RCC 7860 (cell line): ENCODE measurements at regions not wholly inside any gene's neighbourhood (a gene's known extent, or its start where the extent isn't known, plus 50 kb on each side); places are given as distances from the start of the nearest gene placed in this dataset.

ENCODE experiments used
- DNase-seq: peaks from one replicate; pipeline ENCODE4 v3.0.0-alpha.2; 2015; ENCODE audit warnings: low spot score
- FAIRE-seq: peaks from 2 replicates; lab custom pipeline; 2012; peaks lifted over from hg19 to GRCh38; lab: Jason Lieb, UNC

DNA sequence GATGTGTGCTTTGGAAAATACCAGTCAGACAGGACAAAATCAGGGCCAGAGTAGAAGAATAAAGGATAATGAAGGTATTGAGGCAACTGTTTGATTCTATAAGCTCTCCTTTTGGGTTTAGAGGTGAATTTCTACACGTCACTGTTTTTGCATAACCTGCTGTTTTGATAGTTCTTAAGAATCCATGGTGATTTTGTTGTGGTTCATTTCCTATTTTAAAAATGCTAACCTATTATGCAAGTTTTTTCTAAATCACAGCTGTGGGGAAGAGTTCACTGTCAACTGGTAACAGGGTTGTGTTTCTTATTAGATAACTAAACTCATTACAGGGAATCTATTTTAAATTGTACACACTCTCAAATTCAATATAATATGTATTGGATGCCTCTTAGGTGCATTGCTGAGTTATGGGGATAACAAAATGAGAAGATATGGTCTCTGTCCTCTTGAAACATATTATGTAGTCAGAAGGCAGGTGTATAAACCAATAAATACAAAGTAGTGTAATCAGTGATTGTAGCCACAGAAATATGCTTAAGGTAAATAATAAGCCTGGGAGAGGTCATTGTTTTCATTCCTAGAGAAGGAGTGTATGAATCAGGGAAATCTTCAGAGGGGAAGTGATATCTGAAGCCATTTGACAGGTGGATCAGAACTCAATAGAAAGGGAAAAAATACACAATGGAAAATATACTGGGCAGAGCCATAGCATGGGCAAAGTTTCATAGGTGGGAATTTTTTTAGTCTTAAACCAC, 192.5 kb downstream of the FAT3 start:
- FAIRE-seq: no peak
- DNase-seq: no peak

DNA sequence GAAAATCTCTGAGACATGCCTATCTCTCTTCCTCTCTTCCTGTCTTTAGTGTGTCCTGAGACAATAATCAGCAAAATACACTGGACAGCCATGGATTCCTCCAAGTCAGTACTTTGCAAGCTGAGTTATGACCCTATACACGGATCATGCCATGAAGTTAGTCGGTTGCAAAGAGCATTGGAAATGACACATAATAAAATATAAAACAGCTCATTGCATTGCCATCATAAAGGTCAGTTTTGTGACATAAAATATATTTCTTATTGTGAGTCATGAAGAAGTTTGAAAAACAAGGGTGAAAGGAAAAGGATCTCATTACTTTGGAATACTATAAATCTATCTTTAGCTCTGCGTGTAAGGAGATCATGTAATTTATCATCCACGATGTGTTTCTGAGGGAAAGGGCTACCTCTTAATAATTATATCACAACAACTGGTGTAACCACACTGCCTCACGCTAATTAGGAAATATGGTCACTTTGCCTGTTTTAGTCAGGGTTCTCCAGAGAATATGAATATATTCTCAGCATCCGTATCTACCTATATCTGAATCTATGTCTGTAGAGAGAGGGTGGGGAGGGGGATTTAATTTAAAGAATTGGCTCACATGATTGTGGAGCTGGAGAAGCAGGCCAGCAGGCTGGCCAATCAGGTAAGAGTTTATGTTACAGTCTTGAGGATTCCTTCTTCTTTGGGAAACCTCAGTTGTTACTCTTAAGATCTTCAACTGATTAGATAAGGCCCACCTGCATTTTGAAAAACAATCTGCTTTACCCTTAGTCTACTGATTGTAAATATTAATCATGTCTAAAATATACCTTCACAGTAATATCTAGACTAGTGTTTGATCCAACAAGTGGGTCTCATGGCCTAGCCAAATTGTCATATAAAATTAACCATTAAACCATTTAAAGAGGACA, 198.8 kb downstream of the FAT3 start:
- no peak for FAIRE-seq

DNA sequence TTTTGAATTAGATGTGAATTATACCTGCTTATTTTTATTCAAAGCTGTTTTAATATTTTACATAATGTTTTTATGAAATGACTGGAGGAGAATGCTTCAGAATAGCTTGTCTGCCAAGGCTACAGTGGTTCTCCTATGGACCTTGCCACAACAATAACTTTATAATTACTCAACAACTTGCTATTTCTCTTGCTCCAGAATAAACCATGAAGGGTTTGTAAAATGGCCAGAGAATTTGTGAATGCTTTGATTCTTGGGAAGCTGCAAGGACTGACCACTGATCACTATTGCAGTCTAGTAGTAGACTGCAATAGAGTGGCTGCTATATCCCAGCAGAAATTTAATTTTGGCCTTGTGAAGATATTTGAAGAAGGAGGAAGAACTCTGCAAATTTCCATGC, 199.7 kb downstream of the FAT3 start:
- DNase-seq: no peak
- FAIRE-seq: no peak

More for the DNA sequence above, 198.8 kb downstream of the FAT3 start:
- DNase-seq: no peak

DNA sequence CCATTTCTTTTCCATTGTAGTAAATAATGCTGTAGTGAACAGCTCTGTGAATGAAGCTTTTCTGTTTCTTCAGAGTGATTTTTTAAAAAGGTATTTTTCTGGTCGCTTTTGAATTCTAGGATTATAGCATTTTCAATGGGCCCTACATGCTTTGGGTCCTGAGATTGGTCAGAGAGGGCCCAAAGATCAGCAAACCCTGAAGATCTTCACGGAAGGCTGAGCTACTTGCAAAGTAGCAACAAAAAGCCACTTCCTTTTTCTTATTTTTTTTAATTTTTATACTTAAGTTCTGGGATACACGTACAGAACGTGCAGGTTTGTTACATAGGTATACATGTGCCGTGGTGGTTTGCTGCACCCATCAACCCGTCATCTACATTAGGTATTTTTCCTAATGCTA, 200.5 kb downstream of the FAT3 start:
- DNase-seq (no peak), FAIRE-seq (no peak)

DNA sequence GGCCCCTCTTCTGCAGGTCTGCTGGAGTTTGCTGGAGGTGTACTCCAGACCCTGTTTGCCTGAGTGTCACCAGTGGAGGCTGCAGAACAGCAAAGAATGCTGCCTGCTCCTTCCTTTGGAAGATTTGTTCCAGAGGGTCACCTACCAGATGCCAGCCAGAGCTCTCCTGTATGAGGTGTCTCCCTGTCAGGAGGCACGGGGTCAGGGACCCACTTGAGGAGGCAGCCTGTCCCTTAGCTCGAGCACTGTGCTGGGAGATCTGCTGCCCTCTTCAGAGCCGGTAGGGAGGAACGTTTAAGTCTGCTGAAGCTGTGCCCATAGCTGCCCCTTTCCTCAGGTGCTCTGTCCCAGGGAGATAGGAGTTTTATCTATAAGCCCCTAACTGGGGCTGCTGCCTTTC, 207.9 kb downstream of the FAT3 start:
- DNase-seq (no peak), FAIRE-seq (no peak)

DNA sequence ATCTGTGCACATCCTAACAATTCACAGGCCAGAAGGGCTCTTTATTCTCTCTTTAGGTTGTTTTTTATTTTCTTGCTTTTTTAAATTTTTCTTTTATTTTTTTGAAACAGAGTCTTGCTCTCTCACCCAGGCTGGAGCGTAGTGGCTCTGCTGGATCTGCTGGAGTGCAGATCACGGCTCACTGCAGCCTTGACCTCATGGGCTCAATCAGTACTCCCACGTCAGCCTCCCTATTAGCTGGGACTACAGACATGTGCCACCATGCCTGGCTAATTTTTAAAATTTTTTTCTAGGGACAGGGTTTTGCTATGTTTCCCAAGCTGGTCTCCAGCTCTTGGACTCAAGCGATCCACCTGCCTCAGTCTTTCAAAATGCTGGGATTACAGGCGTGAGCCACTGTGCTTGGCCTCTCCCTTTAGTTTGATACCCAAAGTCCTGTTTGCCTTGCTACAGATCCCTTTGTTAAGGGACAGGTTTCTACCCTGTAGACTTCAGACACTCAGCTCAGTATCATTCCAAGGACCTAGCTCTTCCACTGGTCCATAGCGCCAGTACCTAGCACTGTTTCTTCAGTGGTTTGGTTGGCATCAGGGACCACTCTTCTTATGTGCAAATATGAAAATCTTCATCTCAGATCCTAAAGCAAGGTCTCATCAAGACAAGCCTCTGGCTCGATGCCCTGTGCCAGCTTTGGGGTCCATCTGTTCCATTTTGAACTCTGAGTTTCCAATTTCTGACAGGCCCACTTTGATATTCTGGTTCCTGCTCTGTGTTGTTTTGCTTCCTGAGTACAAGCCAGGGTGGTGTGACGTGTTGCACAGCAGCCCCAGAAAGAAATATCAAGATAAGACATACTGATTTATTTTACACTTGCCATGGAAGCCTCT, 211.7 kb downstream of the FAT3 start:
- DNase-seq (no peak), FAIRE-seq (no peak)

DNA sequence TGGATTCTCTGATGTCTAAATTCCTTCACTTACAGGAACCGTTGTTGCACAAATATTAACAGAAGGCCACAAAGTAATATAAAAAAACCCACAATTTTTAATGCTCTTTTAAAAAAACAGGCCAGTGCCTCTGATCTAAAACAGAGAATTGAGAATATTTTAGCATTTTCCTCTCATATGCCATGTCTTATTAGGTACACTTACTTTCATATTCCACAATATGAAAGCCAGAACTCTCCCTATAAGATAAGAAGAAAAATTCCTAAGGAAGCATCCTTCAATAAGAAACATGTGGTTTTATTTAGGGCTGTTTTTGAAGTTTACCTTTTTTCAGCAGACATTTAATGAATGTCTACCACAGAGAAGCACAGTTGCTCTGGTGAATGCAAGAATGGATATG, 214.5 kb downstream of the FAT3 start:
- DNase-seq (no peak), FAIRE-seq (no peak)

DNA sequence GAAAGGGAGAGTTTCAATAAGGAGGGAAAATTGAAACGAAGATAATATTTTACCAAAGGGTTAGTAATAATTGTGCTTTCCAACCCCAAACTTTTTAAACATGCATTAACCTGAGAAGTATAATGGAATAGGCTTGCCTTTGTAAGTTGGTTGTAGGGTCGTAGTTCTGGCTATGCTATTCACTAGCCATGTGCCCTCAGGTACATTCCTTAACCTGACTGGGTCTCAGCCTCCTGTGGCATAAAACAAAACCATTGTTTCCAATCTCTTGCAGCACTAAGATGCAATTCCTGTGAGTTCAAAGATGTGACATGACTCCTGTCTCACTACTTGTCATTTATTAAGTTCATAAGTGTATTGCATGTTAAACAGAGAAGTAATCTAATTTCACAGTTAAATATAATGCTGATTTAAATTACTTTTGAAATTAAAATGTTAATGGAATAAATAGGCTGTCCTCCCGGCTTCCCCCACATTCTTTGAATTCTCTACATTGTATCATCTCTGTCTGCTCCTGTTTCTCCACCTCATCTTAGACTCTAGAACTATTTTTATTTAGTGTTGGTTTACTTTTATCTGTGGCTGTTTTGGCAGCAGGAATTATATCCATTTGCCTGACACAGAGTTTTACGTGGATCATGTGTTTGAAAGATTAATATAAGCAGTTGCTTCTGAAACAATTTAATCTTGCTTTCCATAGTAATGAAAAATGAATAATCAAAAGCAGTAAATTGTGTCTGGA, 216.3 kb downstream of the FAT3 start:
- FAIRE-seq (no peak), DNase-seq (no peak)

DNA sequence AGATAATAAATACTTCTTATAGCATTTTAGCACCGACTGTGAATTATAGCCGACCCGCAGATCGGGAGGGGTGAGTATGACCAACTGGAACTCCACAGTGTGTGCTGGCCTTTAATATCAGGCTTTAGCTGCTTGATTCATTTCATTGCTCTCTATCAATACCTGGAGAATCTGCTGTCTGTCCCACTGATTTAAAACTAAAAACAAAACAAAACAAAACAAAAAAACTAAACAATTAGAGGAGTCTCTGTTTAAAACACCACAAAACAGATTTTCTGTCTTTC, 216.8 kb downstream of the FAT3 start:
- DNase-seq (no peak), FAIRE-seq (no peak)

DNA sequence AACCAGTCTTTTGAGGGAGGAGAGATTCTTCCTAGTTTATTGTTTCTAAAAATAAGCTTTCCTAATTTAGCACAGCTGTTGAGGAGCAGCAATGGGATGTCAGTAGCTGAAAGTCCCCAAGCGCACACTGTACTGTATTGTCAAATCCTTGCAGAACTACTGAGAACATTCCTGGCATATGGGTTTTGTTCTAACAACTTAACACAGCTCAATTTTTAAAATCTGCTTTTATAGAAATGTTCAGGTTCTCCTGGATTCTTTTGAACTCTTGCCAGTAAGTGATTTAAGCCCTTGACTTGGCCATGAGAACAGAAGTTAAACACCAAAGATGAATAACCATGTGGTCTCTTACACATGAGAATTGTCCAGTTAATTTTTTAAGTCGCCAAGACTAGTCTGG, 218.6 kb downstream of the FAT3 start:
- FAIRE-seq (no peak), DNase-seq (no peak)

DNA sequence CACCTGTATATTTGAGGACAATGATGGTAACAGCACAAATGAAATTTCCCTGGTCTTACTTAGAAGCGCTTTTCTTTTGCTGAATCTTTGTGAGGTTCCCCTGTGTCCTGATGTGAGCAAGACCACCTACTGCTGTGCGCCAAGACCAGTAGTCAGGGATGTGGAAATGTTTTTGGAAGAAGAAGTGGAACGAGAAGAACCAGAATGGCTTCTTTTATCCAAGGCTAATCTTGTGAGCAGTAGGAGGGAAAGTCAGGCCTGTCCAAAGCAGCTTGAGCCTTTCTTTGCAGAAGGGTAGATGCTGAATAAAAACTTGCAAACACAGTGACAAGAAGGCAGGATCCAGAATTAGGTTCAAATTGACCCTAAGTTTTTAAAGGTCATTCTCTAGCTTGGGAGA, 223.0 kb downstream of the FAT3 start:
- DNase-seq (no peak), FAIRE-seq (no peak)

DNA sequence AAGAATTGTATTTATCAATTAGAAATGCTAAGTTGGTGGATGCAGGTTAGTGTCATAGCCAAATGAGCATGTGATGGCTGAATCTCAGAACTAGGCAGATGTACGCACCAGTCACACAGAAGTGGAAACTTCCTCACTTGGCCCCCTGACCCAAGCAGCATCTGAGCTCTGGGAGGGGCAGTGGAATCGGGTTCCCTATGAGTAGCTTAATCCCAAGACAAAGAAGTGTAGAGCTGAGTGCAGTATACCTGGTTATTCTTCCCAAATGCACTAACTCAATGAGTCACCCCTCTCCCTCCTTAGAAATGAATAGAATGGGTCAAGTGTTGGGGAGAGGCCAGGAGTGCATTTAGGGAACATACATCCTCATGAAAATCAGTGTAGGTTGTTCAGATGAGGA, 224.6 kb downstream of the FAT3 start:
- DNase-seq (no peak), FAIRE-seq (no peak)

DNA sequence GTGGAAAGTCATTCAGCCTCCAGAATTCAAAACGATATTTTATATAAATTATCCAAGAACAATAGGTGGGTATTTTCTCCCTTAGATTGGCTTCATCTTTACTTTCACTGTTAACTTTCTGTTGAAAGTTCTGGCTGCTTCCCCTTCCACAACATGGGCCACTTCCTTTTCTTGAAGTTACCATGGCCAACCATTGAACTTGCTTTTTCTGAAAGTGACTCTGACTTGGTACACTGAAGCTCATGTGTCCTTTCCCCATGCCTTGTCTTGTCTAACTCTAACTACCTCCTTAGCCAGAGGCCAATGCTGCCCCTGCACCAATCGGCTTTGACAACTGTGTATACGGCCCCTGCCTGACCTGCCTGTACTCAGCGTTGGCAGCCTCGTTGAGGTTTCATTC, 225.2 kb downstream of the FAT3 start:
- FAIRE-seq: no peak

DNA sequence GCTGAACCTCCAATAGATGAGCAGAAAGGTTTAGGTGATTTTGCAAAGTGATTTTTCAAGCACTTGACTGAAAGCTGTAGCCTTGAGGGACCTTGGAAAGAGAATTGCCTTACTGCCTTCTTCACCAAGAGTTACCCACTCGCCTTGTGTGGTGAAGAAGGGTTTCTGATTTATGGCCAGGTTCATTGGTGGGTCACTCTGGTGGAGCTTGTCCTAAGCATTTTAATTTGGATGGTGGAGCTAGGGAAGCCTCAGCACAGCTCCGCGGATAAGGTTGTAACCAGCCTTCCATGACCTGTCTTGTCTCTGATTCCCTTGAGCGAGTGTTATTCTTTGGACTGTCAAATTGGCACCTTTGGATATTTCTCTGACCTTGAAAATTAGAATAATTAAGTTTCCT, 226.4 kb downstream of the FAT3 start:
- DNase-seq (no peak), FAIRE-seq (no peak)

More for the DNA sequence above, 225.2 kb downstream of the FAT3 start:
- DNase-seq: no peak

DNA sequence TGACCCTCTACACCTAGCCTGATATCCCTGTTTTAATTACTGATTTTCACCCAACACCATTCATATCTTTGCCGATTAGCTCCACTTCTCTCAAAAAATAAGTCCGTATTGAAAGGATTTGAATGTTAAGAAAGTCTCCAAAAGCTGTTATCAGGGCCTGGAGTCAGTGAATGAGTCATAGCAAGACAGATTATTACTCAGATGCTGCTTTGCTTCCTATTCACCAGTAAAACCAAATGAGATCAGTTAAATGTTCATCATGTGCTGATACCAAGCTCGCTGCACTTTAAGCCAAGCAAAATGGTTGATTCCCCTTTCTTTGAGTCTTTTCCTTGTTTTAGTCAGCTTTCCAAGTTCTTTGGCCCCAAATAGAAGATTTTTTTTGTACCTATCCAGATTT, 228.4 kb downstream of the FAT3 start:
- FAIRE-seq: no peak
- DNase-seq: peak; percentile 43

DNA sequence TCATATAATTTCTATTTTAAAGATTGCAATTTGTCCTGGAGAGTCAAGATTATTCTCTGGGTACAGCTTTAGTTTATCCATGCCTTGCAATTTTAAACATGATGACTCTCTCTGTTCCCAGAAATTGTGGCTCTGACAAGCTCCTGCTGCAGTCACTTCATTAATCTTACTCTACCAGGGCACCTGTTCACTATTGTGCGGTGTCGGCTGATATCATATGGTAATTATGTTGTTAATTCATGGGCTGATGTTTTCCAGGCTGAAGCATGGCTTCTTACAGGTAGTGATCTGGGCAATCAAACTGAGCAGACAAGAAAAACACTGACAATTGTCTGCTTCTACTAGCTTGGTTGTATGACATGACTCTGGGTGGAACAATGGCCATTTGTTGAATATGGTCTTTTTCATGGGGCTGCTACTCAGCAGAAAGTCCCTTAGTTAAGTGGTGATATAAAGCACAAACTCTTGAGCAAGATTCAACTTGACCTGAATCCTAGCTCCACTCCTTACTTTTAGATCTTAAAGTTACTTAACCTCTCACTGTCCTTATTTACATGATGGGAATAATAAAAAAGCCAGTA, 230.7 kb downstream of the FAT3 start:
- FAIRE-seq: no peak
- DNase-seq: no peak

DNA sequence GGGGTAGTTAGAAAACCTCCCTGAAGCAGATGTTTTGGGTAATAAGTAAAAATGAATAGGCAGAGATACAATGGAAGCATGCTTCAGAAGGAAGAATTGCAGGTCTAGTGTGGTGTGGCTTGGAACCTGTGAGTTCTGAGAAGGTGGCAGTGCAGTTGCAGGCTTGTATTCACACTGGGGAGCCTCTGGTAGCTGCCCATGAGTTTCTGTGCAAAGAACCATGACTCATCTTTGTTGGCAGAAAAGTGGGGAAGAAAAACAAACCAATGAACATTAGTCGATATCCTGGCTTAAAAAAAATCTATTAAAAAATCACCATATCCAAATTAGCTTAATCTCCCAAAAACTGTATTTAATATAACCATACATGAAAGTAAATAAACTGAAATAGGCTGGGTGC, 232.6 kb downstream of the FAT3 start:
- DNase-seq: no peak
- FAIRE-seq: no peak

DNA sequence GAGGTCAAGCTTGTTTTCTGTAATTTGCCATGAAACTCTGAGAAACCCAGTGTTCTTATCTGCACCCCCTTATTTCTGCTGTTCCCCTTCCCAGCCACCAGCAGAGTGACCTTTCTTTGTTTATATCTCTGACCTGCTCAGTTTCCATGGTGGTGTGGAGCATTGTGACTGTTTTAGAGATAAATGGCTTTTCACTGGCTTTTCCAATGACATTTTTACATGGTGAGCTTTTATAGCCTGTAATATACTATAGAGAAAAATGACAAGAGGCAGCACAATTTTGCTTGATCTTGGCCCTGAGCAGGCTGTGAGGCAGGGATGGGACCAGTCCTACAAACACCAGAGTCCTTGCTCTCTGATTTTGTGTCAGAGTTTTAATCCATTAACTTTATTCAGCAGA, 233.9 kb downstream of the FAT3 start:
- DNase-seq: no peak
- no peak for FAIRE-seq

DNA sequence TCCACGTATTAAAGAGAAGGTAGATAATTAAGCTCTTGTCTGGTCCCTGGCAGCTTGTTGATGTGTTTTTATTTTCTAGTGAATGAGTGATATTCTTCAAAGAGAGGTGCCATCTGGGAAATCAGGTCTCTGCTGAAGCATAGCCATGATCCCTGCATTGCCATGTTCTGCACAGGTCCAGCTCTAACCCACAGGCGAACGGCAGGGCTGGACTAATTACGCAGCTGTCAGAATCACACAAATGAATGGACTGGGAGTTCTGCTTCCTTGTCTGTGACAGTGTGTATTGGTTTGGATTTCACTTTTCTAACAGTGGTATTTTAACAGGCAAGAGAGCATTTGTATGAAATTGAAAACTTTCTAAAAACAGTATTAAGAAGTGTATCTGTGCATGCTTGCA, 235.6 kb downstream of the FAT3 start:
- no peak for FAIRE-seq
- DNase-seq: no peak

DNA sequence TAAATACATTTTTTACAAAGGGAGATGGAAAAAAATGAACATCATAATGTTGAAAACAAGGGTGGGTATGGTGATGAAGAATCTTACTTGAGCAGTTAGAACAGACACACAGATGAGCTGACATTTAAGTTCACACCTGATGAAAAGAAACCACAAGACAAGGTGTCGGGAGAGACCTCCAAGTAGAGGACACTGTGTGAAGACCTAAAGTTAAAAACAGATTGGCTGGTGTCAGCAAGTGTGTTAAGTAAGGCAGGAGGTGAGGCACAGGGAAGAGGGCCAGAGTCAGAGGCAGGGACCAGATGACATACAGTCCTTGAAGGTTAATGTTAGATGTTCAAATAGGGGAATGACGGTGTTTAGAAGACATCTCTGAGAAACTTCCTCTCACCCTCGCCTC, 236.8 kb downstream of the FAT3 start:
- no peak for DNase-seq
- FAIRE-seq: no peak
